Left ventricle myocardium inferior (tissue), 1 donor: ENCODE measurements at regions not wholly inside any gene's neighbourhood (a gene's known extent, or its start where the extent isn't known, plus 50 kb on each side); places are given as distances from the start of the nearest gene placed in this dataset.
A peak's percentile ranks its signal among the peaks of the same experiment; 100 is the strongest.

Experiments
- DNase-seq: peaks from one replicate; pipeline ENCODE4 v3.0.0-alpha.2; 2020
- H3K27ac ChIP-seq: fragments of 200-600 bp; replicated peaks from 2 replicates; pipeline ENCODE4 v1.8.0; 2021
- H3K27me3 ChIP-seq: fragments of 200-600 bp; 2 replicates; pipeline ENCODE4 v1.8.0; 2021; ENCODE audit warnings: low read depth
- H3K36me3 ChIP-seq: fragments of 200-600 bp; 2 replicates; pipeline ENCODE4 v1.8.0; 2021
- H3K4me1 ChIP-seq: fragments of 200-600 bp; 2 replicates; pipeline ENCODE4 v1.8.0; 2021
- H3K4me3 ChIP-seq: fragments of 200-600 bp; 2 replicates; pipeline ENCODE4 v1.8.0; 2021; ENCODE audit warnings: mild to moderate bottlenecking, moderate library complexity
- H3K9me3 ChIP-seq: fragments of 200-600 bp; replicated peaks from 2 replicates; pipeline ENCODE4 v1.8.0; 2021
- CTCF ChIP-seq: fragments of 200-600 bp; IDR thresholded peaks from 2 replicates; pipeline ENCODE4 v1.8.0; 2021; ENCODE audit warnings: antibody characterized with exemption, mild to moderate bottlenecking, borderline replicate concordance
- intact Hi-C: fragments of 100-400 bp; cut with micrococcal nuclease; formaldehyde crosslinking; loops from one replicate; pipeline ENCODE4 v1.11.0; 2022
- donor health status: DM: no; HTN: yes; CAD: no; lungs with severe emphysema.

GRCh38 chrX:115494161-115494560 lies 66.8 kb upstream of the PLS3 start:
- intact Hi-C loops = no loop called here
- Histone ChIP-seq H3K36me3 (no peaks in the 10 kb centered on the region), H3K9me3 (no peaks in the 10 kb centered on the region), H3K4me1 (no peaks in the 10 kb centered on the region), H3K27ac (no peak overlapping the region), H3K4me3 (no peak overlapping the region), H3K27me3 (no peaks in the 10 kb centered on the region)
- TF ChIP-seq CTCF = no peak
- DNase-seq = no peak

GRCh38 chrX:115499112-115499805 lies 61.7 kb upstream of the PLS3 start:
- intact Hi-C loops = no loop called here
- H3K4me3 ChIP-seq = no peak overlapping the region
- H3K4me1 ChIP-seq = no peaks in the 10 kb centered on the region
- H3K27me3 ChIP-seq = no peaks in the 10 kb centered on the region
- H3K36me3 ChIP-seq = no peaks in the 10 kb centered on the region
- no peaks in the 10 kb centered on the region for H3K9me3 ChIP-seq
- DNase-seq = no peak
- peak overlapping the region; percentile 27 for H3K27ac ChIP-seq
- no peak for TF ChIP-seq CTCF

GRCh38 chrX:115503099-115503498 lies 57.9 kb upstream of the PLS3 start:
- Histone ChIP-seq H3K4me3 (no peak overlapping the region), H3K9me3 (no peaks in the 10 kb centered on the region), H3K4me1 (no peaks in the 10 kb centered on the region), H3K27me3 (no peaks in the 10 kb centered on the region), H3K36me3 (no peaks in the 10 kb centered on the region), H3K27ac (no peak overlapping the region)
- TF ChIP-seq CTCF = no peak
- intact Hi-C loops = no loop called here
- DNase-seq = no peak

- H3K4me3 ChIP-seq = no peak overlapping the region
- H3K36me3 ChIP-seq = no peaks in the 10 kb centered on the region
- H3K4me1 ChIP-seq = no peaks in the 10 kb centered on the region
- no peak for TF ChIP-seq CTCF
- no peaks in the 10 kb centered on the region for H3K27me3 ChIP-seq
- no peak overlapping the region for H3K27ac ChIP-seq
- intact Hi-C loops = no loop called here
- no peaks in the 10 kb centered on the region for H3K9me3 ChIP-seq
- DNase-seq = no peak
These were observed 56.8 kb upstream of the PLS3 start for GRCh38 chrX:115504167-115504566.
